WTC11 (cell line): ENCODE measurements at regions not wholly inside any gene's neighbourhood (a gene's known extent, or its start where the extent isn't known, plus 50 kb on each side); places are given as distances from the start of the nearest gene placed in this dataset.

ENCODE experiments used
- ATAC-seq: fragments of 200-7000 bp; cut with Tn5 transposase; 2 replicates; pipeline ENCODE4 v1.10.0; 2021; ENCODE audit warnings: mild to moderate bottlenecking, moderate library complexity
- CTCF ChIA-PET: fragments of 300-600 bp; sonication (Branson Sonifier 250); formaldehyde crosslinking; loops from one replicate; lab custom pipeline; 2021; ENCODE audit warnings: antibody characterized with exemption; lab: Charles Lee
- POLR2A ChIA-PET: fragments of 350-600 bp; sonication (Branson Sonifier 250); formaldehyde crosslinking; loops from one replicate; lab custom pipeline; 2021; ENCODE audit warnings: antibody characterized with exemption; lab: Charles Lee
- DNase-seq: peaks from one replicate; pipeline ENCODE4 v3.0.0; 2021; ENCODE audit warnings: low spot score
- H3K27ac Mint-ChIP-seq: 2 replicates; pipeline ENCODE4 v1.8.0; 2021; ENCODE audit warnings: mixed read lengths
- H3K27me3 Mint-ChIP-seq: 2 replicates; pipeline ENCODE4 v1.8.0; 2021; ENCODE audit warnings: low read depth, mild to moderate bottlenecking, moderate library complexity, mixed read lengths
- H3K36me3 Mint-ChIP-seq: 2 replicates; pipeline ENCODE4 v1.8.0; 2021; ENCODE audit warnings: mixed read lengths
- H3K4me1 Mint-ChIP-seq: 2 replicates; pipeline ENCODE4 v1.8.0; 2022; ENCODE audit warnings: mixed read lengths
- H3K4me3 Mint-ChIP-seq: 2 replicates; pipeline ENCODE4 v1.8.0; 2021; ENCODE audit warnings: mild to moderate bottlenecking, moderate library complexity, mixed read lengths
- H3K9me3 Mint-ChIP-seq: 2 replicates; pipeline ENCODE4 v1.8.0; 2021; ENCODE audit warnings: mixed read lengths
- CBFB ChIP-seq: sonication (generic); formaldehyde crosslinking; IDR thresholded peaks from 2 replicates; pipeline ENCODE4 v1.8.1; 2022; ENCODE audit warnings: mild to moderate bottlenecking, low read depth, missing genetic modification reagents
- ESRRA ChIP-seq: sonication (generic); formaldehyde crosslinking; IDR thresholded peaks from 2 replicates; pipeline ENCODE4 v1.8.1; 2022; ENCODE audit warnings: mild to moderate bottlenecking, missing genetic modification reagents, borderline replicate concordance
- JAZF1 ChIP-seq: fragments of 250-450 bp; sonication (Bioruptor Pico); IDR thresholded peaks from 2 replicates; pipeline ENCODE4 v1.9.0; 2021; ENCODE audit warnings: moderate library complexity, mild to moderate bottlenecking, inconsistent platforms
- JUN ChIP-seq: sonication (generic); formaldehyde crosslinking; IDR thresholded peaks from 2 replicates; pipeline ENCODE4 v1.8.0; 2023; ENCODE audit warnings: mild to moderate bottlenecking, missing genetic modification reagents
- NR2C2 ChIP-seq: sonication (generic); formaldehyde crosslinking; IDR thresholded peaks from 2 replicates; pipeline ENCODE4 v1.8.0; 2022; ENCODE audit warnings: mild to moderate bottlenecking, missing genetic modification reagents
- OVOL2 ChIP-seq: fragments of 250-450 bp; sonication (Bioruptor Pico); IDR thresholded peaks from 2 replicates; pipeline ENCODE4 v1.9.0; 2021; ENCODE audit warnings: mild to moderate bottlenecking, borderline replicate concordance
- SOX15 ChIP-seq: fragments of 250-450 bp; sonication (Bioruptor Pico); IDR thresholded peaks from 2 replicates; pipeline ENCODE4 v1.9.0; 2021; ENCODE audit warnings: mild to moderate bottlenecking
- ZNF138 ChIP-seq: sonication (generic); formaldehyde crosslinking; conservative IDR thresholded peaks from 2 replicates; pipeline ENCODE4 v1.8.1; 2022; ENCODE audit warnings: mild to moderate bottlenecking, moderate library complexity, missing genetic modification reagents
- ZNF232 ChIP-seq: sonication (generic); formaldehyde crosslinking; IDR thresholded peaks from 2 replicates; pipeline ENCODE4 v1.8.0; 2022; ENCODE audit warnings: mild to moderate bottlenecking, missing genetic modification reagents
- ZNF263 ChIP-seq: sonication (generic); formaldehyde crosslinking; IDR thresholded peaks from 2 replicates; pipeline ENCODE4 v1.8.1; 2022; ENCODE audit warnings: low read depth, mild to moderate bottlenecking, moderate library complexity, missing genetic modification reagents
- ZNF671 ChIP-seq: fragments of 250-450 bp; sonication (Bioruptor Pico); IDR thresholded peaks from 2 replicates; pipeline ENCODE4 v1.8.0; 2021; ENCODE audit warnings: mild to moderate bottlenecking
- TF ChIP-seq, protein P1 (sequence below): sonication (generic); formaldehyde crosslinking; IDR thresholded peaks from 2 replicates; pipeline ENCODE4 v1.8.1; 2022; ENCODE audit warnings: low read depth, missing genetic modification reagents, borderline replicate concordance
- TF ChIP-seq, protein P2 (sequence below): sonication (generic); formaldehyde crosslinking; IDR thresholded peaks from 2 replicates; pipeline ENCODE4 v1.8.1; 2023; ENCODE audit warnings: mild to moderate bottlenecking, missing genetic modification reagents, moderate library complexity
- TF ChIP-seq, protein P3 (sequence below): fragments of 200-600 bp; IDR thresholded peaks from 2 replicates; pipeline ENCODE4 v1.8.0; 2022; ENCODE audit warnings: antibody characterized with exemption
- TF ChIP-seq, protein P4 (sequence below): sonication (generic); formaldehyde crosslinking; conservative IDR thresholded peaks from 2 replicates; pipeline ENCODE4 v1.8.1; 2022; ENCODE audit warnings: mild to moderate bottlenecking, missing genetic modification reagents
- TF ChIP-seq, protein P5 (sequence below): fragments of 250-450 bp; sonication (Bioruptor Pico); IDR thresholded peaks from 2 replicates; pipeline ENCODE4 v1.9.0; 2021; ENCODE audit warnings: mild to moderate bottlenecking, borderline replicate concordance
- TF ChIP-seq, protein P6 (sequence below): sonication (generic); formaldehyde crosslinking; IDR thresholded peaks from 2 replicates; pipeline ENCODE4 v1.8.0; 2022; ENCODE audit warnings: mild to moderate bottlenecking, missing genetic modification reagents
- TF ChIP-seq, protein P7 (sequence below): sonication (generic); formaldehyde crosslinking; IDR thresholded peaks from 2 replicates; pipeline ENCODE4 v1.8.1; 2023; ENCODE audit warnings: mild to moderate bottlenecking, missing genetic modification reagents
- TF ChIP-seq, protein P8 (sequence below): sonication (generic); formaldehyde crosslinking; IDR thresholded peaks from 2 replicates; pipeline ENCODE4 v1.8.1; 2022; ENCODE audit warnings: mild to moderate bottlenecking, moderate library complexity, missing genetic modification reagents
- TF ChIP-seq, protein P9 (sequence below): fragments of 250-450 bp; sonication (Bioruptor Pico); IDR thresholded peaks from 2 replicates; pipeline ENCODE4 v1.8.0; 2021; ENCODE audit warnings: mild to moderate bottlenecking

DNA sequence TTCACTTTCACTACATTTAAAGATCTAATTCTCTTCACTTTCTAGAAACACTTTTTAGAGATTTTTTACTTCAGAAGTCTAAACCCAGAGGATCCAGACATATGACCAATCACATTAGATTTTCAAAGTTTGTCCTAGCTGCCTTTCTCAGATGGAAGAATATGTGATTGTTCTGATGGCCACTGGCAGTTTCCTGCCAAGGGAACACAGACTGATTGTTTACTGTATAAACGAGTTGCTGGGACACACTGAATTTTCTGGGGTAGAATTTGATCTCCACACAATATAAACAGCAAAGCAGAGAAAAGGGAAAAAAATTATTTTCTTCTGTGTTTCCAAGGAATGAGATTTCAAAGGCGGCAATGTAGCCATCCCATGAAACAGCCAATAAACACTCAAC, 480.0 kb downstream of the TOX3 start (continued):
- TF ChIP-seq ZNF263 (CRISPR knock-in tag) (no peak), CBFB (no peak), OVOL2 (CRISPR knock-in tag) (no peak), JAZF1 (CRISPR knock-in tag) (no peak), ESRRA (CRISPR knock-in tag) (no peak), JUN (CRISPR knock-in tag) (no peak), ZNF232 (CRISPR knock-in tag) (no peak)
- TF ChIP-seq, protein P1, sequence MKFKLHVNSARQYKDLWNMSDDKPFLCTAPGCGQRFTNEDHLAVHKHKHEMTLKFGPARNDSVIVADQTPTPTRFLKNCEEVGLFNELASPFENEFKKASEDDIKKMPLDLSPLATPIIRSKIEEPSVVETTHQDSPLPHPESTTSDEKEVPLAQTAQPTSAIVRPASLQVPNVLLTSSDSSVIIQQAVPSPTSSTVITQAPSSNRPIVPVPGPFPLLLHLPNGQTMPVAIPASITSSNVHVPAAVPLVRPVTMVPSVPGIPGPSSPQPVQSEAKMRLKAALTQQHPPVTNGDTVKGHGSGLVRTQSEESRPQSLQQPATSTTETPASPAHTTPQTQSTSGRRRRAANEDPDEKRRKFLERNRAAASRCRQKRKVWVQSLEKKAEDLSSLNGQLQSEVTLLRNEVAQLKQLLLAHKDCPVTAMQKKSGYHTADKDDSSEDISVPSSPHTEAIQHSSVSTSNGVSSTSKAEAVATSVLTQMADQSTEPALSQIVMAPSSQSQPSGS (CRISPR knock-in tag) = no peak
- TF ChIP-seq, protein P2, sequence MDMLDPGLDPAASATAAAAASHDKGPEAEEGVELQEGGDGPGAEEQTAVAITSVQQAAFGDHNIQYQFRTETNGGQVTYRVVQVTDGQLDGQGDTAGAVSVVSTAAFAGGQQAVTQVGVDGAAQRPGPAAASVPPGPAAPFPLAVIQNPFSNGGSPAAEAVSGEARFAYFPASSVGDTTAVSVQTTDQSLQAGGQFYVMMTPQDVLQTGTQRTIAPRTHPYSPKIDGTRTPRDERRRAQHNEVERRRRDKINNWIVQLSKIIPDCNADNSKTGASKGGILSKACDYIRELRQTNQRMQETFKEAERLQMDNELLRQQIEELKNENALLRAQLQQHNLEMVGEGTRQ (CRISPR knock-in tag) = no peak
- TF ChIP-seq, protein P3, sequence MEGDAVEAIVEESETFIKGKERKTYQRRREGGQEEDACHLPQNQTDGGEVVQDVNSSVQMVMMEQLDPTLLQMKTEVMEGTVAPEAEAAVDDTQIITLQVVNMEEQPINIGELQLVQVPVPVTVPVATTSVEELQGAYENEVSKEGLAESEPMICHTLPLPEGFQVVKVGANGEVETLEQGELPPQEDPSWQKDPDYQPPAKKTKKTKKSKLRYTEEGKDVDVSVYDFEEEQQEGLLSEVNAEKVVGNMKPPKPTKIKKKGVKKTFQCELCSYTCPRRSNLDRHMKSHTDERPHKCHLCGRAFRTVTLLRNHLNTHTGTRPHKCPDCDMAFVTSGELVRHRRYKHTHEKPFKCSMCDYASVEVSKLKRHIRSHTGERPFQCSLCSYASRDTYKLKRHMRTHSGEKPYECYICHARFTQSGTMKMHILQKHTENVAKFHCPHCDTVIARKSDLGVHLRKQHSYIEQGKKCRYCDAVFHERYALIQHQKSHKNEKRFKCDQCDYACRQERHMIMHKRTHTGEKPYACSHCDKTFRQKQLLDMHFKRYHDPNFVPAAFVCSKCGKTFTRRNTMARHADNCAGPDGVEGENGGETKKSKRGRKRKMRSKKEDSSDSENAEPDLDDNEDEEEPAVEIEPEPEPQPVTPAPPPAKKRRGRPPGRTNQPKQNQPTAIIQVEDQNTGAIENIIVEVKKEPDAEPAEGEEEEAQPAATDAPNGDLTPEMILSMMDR = no peak
- TF ChIP-seq, protein P4, sequence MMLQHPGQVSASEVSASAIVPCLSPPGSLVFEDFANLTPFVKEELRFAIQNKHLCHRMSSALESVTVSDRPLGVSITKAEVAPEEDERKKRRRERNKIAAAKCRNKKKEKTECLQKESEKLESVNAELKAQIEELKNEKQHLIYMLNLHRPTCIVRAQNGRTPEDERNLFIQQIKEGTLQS (CRISPR knock-in tag) = no peak
- TF ChIP-seq, protein P5, sequence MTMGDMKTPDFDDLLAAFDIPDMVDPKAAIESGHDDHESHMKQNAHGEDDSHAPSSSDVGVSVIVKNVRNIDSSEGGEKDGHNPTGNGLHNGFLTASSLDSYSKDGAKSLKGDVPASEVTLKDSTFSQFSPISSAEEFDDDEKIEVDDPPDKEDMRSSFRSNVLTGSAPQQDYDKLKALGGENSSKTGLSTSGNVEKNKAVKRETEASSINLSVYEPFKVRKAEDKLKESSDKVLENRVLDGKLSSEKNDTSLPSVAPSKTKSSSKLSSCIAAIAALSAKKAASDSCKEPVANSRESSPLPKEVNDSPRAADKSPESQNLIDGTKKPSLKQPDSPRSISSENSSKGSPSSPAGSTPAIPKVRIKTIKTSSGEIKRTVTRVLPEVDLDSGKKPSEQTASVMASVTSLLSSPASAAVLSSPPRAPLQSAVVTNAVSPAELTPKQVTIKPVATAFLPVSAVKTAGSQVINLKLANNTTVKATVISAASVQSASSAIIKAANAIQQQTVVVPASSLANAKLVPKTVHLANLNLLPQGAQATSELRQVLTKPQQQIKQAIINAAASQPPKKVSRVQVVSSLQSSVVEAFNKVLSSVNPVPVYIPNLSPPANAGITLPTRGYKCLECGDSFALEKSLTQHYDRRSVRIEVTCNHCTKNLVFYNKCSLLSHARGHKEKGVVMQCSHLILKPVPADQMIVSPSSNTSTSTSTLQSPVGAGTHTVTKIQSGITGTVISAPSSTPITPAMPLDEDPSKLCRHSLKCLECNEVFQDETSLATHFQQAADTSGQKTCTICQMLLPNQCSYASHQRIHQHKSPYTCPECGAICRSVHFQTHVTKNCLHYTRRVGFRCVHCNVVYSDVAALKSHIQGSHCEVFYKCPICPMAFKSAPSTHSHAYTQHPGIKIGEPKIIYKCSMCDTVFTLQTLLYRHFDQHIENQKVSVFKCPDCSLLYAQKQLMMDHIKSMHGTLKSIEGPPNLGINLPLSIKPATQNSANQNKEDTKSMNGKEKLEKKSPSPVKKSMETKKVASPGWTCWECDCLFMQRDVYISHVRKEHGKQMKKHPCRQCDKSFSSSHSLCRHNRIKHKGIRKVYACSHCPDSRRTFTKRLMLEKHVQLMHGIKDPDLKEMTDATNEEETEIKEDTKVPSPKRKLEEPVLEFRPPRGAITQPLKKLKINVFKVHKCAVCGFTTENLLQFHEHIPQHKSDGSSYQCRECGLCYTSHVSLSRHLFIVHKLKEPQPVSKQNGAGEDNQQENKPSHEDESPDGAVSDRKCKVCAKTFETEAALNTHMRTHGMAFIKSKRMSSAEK = no peak
- TF ChIP-seq, protein P6, sequence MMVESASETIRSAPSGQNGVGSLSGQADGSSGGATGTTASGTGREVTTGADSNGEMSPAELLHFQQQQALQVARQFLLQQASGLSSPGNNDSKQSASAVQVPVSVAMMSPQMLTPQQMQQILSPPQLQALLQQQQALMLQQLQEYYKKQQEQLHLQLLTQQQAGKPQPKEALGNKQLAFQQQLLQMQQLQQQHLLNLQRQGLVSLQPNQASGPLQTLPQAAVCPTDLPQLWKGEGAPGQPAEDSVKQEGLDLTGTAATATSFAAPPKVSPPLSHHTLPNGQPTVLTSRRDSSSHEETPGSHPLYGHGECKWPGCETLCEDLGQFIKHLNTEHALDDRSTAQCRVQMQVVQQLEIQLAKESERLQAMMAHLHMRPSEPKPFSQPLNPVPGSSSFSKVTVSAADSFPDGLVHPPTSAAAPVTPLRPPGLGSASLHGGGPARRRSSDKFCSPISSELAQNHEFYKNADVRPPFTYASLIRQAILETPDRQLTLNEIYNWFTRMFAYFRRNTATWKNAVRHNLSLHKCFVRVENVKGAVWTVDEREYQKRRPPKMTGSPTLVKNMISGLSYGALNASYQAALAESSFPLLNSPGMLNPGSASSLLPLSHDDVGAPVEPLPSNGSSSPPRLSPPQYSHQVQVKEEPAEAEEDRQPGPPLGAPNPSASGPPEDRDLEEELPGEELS = no peak
- TF ChIP-seq, protein P7, sequence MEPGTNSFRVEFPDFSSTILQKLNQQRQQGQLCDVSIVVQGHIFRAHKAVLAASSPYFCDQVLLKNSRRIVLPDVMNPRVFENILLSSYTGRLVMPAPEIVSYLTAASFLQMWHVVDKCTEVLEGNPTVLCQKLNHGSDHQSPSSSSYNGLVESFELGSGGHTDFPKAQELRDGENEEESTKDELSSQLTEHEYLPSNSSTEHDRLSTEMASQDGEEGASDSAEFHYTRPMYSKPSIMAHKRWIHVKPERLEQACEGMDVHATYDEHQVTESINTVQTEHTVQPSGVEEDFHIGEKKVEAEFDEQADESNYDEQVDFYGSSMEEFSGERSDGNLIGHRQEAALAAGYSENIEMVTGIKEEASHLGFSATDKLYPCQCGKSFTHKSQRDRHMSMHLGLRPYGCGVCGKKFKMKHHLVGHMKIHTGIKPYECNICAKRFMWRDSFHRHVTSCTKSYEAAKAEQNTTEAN = no peak

DNA sequence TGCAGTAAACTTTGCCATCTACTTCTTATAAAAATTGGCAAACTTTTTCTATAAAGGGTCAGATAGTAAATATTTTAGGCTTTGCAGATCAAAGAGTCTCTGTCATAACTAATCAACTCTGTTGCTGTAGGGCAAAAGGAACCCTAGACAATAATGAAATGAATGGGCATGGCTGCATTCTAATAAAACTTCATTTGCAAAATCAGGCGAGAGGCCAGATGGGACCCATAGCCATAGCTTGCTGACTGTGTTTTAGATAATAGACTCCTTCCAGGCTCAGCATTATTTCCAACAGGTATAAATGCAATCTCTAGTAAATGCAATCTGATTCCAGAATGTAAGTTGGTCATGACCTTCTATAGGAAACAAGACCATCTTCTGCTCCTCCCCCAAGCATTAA, 490.7 kb downstream of the TOX3 start:
- H3K27me3 Mint-ChIP-seq = no peaks in the 10 kb centered on the region
- H3K4me1 Mint-ChIP-seq = 0 out of 2 replicates have a peak, but pooled peaks cover 2% of the 10 kb centered on the region
- H3K9me3 Mint-ChIP-seq = no peaks in the 10 kb centered on the region
- no peaks in the 10 kb centered on the region for H3K36me3 Mint-ChIP-seq
- CTCF ChIA-PET = no interaction called here
- H3K4me3 Mint-ChIP-seq = no peak overlapping the region
- no peak for ATAC-seq
- no peak overlapping the region for H3K27ac Mint-ChIP-seq
- POLR2A ChIA-PET = no interaction called here
- no peak for DNase-seq
- TF ChIP-seq SOX15 (CRISPR knock-in tag) (no peak), NR2C2 (CRISPR knock-in tag) (no peak), ZNF671 (CRISPR knock-in tag) (no peak), ZNF138 (CRISPR knock-in tag) (no peak)
- TF ChIP-seq, protein P8, sequence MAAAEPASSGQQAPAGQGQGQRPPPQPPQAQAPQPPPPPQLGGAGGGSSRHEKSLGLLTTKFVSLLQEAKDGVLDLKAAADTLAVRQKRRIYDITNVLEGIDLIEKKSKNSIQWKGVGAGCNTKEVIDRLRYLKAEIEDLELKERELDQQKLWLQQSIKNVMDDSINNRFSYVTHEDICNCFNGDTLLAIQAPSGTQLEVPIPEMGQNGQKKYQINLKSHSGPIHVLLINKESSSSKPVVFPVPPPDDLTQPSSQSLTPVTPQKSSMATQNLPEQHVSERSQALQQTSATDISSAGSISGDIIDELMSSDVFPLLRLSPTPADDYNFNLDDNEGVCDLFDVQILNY = no peak
- TF ChIP-seq, protein P9, sequence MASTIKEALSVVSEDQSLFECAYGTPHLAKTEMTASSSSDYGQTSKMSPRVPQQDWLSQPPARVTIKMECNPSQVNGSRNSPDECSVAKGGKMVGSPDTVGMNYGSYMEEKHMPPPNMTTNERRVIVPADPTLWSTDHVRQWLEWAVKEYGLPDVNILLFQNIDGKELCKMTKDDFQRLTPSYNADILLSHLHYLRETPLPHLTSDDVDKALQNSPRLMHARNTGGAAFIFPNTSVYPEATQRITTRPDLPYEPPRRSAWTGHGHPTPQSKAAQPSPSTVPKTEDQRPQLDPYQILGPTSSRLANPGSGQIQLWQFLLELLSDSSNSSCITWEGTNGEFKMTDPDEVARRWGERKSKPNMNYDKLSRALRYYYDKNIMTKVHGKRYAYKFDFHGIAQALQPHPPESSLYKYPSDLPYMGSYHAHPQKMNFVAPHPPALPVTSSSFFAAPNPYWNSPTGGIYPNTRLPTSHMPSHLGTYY (CRISPR knock-in tag) = no peak
- TF ChIP-seq, protein P4 (CRISPR knock-in tag) = no peak
